NB4 (cell line): ENCODE measurements at regions not wholly inside any gene's neighbourhood (a gene's known extent, or its start where the extent isn't known, plus 50 kb on each side); places are given as distances from the start of the nearest gene placed in this dataset.

Experiments
- CTCF ChIP-seq: IDR thresholded peaks from one replicate; pipeline ENCODE4 v1.5.1; 2012; ENCODE audit warnings: low read depth, low read length
- MAX ChIP-seq: IDR thresholded peaks from 2 replicates; pipeline ENCODE4 v1.6.1; 2011; ENCODE audit warnings: low read depth, low read length
- MYC ChIP-seq: IDR thresholded peaks from 2 replicates; pipeline ENCODE4 v1.6.1; 2011; ENCODE audit warnings: low read depth, low read length
- POLR2A ChIP-seq: IDR thresholded peaks from 2 replicates; pipeline ENCODE4 v1.6.1; 2011; ENCODE audit warnings: mild to moderate bottlenecking; ENCODE audit not compliant: insufficient read length; ENCODE audit errors: extremely low read depth

DNA sequence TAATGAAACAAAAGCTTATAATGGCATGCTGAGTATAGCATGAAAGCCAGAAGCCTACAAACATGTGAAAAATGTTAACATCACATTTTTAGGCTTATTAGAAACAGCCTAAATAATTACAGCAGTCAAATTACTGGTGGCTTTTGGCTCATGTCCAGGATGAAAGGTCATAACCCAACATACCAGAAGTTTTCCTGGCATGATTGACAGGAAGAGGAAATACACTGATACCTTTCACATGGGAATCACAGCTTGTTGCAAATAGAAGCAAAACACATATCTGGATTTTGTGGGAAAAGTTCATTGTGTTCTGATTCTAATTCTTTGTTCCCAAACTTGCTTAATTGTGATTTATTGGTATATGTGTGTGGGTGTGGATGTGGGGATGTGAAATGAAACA is 393.5 kb upstream of the ARRDC4 start:
- no peak for TF ChIP-seq POLR2A
- no peak for TF ChIP-seq CTCF
- TF ChIP-seq MAX: no peak
- TF ChIP-seq MYC: no peak
